ENCODE measurements at regions not wholly inside any gene's neighbourhood (a gene's known extent, or its start where the extent isn't known, plus 50 kb on each side); places are given as distances from the start of the nearest gene placed in this dataset.

DNA sequence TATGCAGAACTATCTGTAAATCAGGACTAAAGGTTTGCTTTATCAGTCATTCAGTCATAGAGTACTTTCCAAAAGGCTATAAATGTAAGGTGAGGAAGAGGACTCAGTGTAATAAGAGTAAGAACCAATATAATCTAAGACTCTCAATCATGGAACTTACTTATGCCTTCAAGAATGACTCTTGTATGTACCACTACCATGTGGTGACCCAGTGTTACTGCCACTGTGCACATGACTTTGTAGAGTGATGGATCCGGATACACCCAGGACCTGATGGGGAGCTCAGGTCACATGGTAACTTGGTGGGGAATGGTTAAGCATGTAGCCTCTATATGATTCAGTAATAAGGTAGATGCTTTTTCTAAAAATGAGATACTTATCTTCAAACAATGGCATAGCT, 2099.8 kb downstream of the MRPL39 start:
- H3K36me3 ChIP-seq (ENCODE audit: low read depth), result no peaks in the 10 kb centered on the region
- no peak overlapping the region for H3K4me3 ChIP-seq
- peaks cover 49% of the 10 kb centered on the region for H3K9me3 ChIP-seq
- intact Hi-C loops (cut with DNase I, micrococcal nuclease), result no loop called here
- TF ChIP-seq, protein P1, sequence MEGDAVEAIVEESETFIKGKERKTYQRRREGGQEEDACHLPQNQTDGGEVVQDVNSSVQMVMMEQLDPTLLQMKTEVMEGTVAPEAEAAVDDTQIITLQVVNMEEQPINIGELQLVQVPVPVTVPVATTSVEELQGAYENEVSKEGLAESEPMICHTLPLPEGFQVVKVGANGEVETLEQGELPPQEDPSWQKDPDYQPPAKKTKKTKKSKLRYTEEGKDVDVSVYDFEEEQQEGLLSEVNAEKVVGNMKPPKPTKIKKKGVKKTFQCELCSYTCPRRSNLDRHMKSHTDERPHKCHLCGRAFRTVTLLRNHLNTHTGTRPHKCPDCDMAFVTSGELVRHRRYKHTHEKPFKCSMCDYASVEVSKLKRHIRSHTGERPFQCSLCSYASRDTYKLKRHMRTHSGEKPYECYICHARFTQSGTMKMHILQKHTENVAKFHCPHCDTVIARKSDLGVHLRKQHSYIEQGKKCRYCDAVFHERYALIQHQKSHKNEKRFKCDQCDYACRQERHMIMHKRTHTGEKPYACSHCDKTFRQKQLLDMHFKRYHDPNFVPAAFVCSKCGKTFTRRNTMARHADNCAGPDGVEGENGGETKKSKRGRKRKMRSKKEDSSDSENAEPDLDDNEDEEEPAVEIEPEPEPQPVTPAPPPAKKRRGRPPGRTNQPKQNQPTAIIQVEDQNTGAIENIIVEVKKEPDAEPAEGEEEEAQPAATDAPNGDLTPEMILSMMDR (IDR thresholded peaks at IDR 0.05), result no peak
- DNase-seq (no peak), ATAC-seq (no peak)
- H3K4me1 ChIP-seq (ENCODE audit: low read depth), result no peaks in the 10 kb centered on the region

DNA sequence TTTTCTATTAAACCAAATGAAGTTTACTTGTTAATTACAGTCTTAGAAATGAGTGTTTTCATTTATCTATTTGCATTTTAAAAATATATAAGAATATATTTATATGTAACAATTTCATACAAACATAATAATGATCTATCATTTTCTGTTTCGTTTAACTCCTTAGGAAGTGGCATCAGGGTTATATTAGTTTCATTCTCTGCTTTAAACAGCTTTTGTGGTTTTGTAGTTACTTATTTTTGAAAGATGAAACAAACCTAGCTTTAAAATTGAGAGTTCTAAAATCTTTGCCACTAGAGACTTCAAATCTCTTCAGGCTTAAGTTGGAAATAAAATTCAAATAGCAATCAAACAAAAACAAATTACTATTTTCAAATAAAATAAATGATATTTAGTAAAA, 2110.6 kb downstream of the MRPL39 start:
- no peak for DNase-seq
- intact Hi-C loops (cut with DNase I, micrococcal nuclease), result no loop called here
- Histone ChIP-seq H3K4me3 (no peak overlapping the region), H3K36me3 (ENCODE audit: low read depth) (no peaks in the 10 kb centered on the region), H3K9me3 (peaks cover 48% of the 10 kb centered on the region), H3K4me1 (ENCODE audit: low read depth) (no peaks in the 10 kb centered on the region)
- no peak for ATAC-seq
- TF ChIP-seq, protein P1 (IDR thresholded peaks at IDR 0.05), result no peak

DNA sequence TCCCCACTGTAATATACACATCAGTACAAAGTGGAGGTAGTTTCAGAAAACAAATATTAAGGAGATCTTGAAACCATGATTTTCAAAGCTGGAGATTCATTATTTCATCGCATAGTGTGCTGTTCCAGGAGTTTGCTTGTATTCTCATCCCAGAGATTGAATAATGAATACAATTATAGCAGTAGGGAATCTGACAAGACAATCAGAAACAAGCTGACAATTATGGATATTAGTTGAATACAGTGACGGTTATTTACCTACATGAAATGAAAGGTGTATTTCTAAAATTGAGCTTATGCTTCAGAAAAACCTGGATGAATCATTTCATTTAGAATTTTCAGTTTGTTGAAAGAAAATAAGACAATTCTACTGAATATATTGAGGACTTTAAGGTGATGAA, 2119.0 kb downstream of the MRPL39 start:
- Histone ChIP-seq H3K4me1 (ENCODE audit: low read depth) (no peaks in the 10 kb centered on the region), H3K4me3 (no peak overlapping the region), H3K36me3 (ENCODE audit: low read depth) (no peaks in the 10 kb centered on the region), H3K9me3 (peaks cover 31% of the 10 kb centered on the region)
- TF ChIP-seq, protein P1 (IDR thresholded peaks at IDR 0.05), result no peak
- DNase-seq, result no peak
- no peak for ATAC-seq
- intact Hi-C loops (cut with DNase I, micrococcal nuclease), result no loop called here

DNA sequence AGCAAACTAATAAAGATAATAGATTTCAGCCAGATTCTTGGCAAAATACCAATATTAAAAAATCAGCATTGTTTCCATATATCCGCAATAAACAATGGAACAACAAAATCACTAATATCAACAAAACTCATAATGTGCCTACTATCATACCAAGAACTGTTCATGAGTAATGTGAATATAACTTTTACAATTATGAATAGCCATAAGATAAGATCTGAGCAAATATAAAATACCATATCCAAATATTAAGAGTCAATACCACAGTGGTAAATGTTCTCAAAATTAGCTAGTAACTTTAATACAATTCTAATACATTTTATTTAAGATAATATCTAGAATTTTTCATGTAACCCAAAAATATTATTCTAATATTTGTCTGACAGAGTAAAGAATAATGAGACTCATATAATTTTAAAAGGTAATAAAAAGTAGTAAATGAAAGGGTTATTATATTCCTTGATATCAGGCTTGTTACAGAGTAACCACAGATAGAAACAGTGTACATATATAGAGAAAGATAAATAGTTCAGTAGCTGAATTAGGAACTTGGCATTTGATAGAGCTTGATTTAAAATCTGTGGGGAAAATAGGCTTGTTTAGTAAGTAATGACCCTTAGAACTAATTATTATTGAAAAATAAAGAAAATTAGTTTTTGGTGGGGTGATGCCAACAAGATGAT, 2126.6 kb downstream of the MRPL39 start:
- no peak overlapping the region for H3K4me3 ChIP-seq
- no peak for DNase-seq
- TF ChIP-seq, protein P1 (IDR thresholded peaks at IDR 0.05), result no peak
- intact Hi-C loops (cut with DNase I, micrococcal nuclease), result no loop called here
- peaks cover 31% of the 10 kb centered on the region for H3K9me3 ChIP-seq
- ATAC-seq, result no peak
- H3K4me1 ChIP-seq (ENCODE audit: low read depth), result no peaks in the 10 kb centered on the region
- no peaks in the 10 kb centered on the region for H3K36me3 ChIP-seq (ENCODE audit: low read depth)

DNA sequence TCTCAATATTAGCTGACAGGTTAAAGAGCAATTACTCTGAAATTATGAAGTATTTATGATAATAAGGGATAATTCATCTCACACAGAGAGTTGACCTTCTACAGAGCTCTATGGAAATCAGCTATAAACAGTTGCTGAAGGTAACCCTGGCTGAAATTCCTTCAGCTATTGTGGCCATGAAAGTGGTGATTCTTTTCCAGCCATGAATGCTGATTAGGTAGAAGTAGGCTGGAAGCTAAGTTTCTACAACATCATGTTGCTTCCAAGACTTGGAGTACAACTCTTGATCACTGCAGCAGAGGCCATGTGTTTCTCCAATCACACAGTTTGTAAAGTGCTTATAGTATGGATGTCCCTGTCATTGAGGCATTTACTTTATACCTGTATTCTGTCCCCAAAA, 2128.9 kb downstream of the MRPL39 start:
- intact Hi-C loops (cut with DNase I, micrococcal nuclease), result no loop called here
- TF ChIP-seq, protein P1 (IDR thresholded peaks at IDR 0.05), result no peak
- no peak overlapping the region for H3K4me3 ChIP-seq
- H3K4me1 ChIP-seq (ENCODE audit: low read depth), result no peaks in the 10 kb centered on the region
- DNase-seq, result no peak
- H3K36me3 ChIP-seq (ENCODE audit: low read depth), result no peaks in the 10 kb centered on the region
- no peak for ATAC-seq
- H3K9me3 ChIP-seq, result peaks cover 37% of the 10 kb centered on the region

Measured in mucosa of descending colon (tissue), 3 donors.